ENCODE measurements at regions not wholly inside any gene's neighbourhood (a gene's known extent, or its start where the extent isn't known, plus 50 kb on each side); places are given as distances from the start of the nearest gene placed in this dataset.
A peak's percentile ranks its signal among the peaks of the same experiment; 100 is the strongest.
"Not testable (repeated sequence)": the region's sequence is repeated elsewhere in the genome, so short reads cannot be mapped to it uniquely, and the experiment has no call there.

DNA sequence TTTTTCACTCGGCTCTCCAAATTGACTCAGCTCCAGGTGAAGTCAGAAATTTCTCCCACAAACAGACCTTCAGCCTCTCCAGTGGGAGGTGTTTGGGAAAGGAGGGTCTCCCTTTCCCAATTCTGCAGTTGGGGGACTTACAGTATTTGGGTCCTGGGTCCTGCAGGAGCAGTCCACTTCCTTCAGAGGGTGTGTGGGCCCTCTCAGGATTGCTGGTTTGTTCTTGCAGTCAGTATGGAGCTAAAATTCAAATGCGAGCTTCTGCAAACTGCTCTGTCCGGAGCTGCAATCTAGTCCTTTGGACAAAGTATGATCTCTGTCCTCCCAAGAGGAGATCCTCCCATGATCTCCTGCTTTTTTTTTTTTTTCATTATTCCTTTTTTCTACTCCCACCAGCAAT lies 87.9 kb upstream of the MSTN start:
- DNase-seq: no peak

DNA sequence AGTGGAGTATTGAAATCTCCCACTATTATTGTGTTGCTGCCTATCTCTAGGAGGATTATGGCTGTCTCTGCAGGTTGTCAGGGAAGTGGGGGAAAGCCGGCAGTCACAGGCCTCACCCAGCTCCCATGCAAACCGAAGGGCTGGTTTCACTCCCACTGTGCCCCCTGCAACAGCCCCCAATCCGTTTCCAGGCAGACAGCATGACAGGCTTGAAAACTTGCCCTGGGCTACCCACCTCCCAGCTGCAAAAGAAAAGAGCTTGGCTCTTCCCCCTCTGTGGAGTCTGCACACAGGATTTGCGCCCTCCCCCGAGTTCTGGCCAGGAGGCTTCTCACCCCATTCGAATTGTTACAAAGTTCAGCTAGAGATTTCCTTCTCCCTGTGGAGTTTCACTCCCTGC lies 87.4 kb upstream of the MSTN start:
- DNase-seq: no peak

GRCh38 chr2:190149200-190149599 lies 86.7 kb upstream of the MSTN start:
- DNase-seq: no peak

- DNase-seq: not testable (repeated sequence)
Measured at GRCh38 chr2:190146109-190146508, 83.6 kb upstream of the MSTN start.

DNA sequence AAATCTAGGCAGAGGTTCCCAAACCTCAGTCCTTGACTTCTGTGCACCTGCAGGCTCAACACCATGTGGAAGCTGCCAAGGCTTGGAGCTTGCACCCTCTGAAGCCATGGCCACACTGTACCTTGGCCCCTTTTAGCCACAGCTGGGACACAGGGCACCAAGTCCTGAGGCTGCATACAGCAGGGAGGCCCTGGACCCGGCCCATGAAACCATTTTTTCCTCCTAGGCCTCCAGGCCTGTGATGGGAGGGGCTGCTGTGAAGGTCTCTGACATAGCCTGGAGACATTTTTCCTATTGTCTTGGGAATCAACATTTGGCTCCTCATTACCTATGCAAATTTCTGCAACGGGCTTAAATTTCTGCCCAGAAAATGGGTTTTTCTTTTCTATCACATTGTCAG lies 77.9 kb upstream of the MSTN start:
- DNase-seq: not testable (repeated sequence)

- no peak for DNase-seq
Measured at GRCh38 chr2:190139371-190139770, 76.8 kb upstream of the MSTN start.

DNA sequence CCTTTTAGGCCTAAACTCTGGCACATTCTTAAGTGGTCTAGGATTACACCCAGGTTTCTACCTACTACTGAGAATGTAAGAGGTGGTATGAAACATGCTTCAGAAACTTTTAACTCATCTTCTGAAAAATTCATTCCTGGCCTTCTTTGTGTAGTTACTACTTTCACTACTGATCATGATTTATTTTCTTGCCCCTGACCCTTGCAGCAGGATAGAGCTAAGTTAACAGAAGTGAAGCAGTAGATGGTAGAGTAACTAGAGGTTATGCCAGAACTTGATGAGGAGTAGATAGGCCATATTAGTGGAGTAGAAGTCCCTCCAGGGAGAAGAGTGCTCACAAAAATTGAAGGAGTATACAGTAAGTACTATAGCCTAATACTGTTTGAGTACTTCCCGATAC lies 75.5 kb upstream of the MSTN start:
- DNase-seq: no peak

DNA sequence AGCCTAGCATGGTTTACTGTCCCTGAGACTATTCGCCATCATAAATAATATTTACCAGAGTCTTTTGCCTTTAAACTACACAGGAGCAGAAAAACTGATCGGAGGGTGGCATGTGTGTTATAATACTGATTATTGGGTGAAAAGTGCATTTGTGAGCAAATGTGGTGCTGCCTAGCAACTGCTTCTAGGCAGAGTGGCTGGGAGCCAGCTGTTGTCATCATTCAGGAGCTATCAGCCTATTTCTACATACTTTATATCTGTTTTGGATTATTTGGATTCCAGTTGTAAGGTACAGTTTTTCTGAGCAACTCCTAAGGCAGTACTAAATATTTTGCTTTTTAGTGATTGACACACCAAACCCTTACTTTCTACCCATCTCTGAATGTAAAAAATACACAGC lies 75.0 kb upstream of the MSTN start:
- no peak for DNase-seq

DNA sequence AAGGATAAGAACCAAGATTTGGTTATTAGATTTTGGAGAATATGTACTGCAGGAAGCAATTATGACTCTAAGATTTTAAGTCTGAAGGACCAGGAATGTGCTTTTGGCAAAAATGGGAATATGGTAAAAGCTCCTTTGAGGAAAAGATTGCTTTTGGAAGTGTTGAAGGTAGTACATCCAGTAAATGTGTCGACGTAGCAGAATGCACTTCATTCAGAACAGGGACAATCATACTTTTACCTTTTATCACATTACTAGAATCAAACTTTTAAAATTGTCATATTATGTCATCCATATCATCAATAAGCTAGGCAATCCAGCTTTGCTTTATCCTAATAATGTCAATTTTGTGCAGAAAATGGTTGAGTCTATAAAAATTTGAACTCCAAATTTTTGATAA lies 74.3 kb upstream of the MSTN start:
- DNase-seq: no peak

GRCh38 chr2:190136259-190136658 lies 73.7 kb upstream of the MSTN start:
- no peak for DNase-seq

DNA sequence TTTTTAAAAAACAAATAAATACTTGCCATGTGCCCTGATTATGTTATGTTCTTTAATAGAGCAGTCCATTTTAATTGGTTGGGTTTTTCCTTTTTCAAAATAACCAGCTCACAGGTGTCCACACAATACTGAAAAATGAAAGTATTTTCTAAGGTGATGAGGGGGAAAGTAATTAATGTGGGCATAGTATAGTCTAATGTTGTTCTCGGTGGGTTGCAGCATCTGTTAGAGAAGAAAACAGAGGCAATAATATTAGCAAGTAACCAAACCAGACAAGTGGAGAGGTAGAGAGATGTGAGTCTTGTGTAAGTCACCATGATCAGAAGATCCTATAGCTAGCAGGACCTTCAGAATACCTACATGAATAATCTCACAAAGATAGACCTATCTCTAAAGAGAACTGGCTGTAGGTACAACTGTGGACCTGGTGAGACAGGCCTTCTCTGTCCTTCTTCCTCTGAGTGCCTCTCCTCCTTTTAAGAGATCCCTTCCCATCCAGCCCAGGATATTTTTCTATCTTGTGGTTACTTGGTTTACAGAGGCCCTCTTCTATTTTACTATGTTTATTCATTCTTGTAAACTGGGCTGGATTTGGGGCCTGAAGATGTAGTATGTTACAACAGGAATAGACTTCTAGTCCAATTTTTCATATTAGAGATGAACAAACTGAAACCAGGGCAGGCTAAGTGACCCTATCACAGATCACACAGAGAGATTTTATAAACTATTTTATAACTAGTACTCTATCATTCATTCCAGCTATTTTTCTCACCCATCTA lies 67.1 kb upstream of the MSTN start:
- DNase-seq: no peak

- no peak for DNase-seq
Measured at GRCh38 chr2:190127651-190128050, 65.1 kb upstream of the MSTN start.

GRCh38 chr2:190126798-190127197 lies 64.3 kb upstream of the MSTN start:
- DNase-seq: no peak

GRCh38 chr2:190123956-190124355 lies 61.4 kb upstream of the MSTN start:
- no peak for DNase-seq

DNA sequence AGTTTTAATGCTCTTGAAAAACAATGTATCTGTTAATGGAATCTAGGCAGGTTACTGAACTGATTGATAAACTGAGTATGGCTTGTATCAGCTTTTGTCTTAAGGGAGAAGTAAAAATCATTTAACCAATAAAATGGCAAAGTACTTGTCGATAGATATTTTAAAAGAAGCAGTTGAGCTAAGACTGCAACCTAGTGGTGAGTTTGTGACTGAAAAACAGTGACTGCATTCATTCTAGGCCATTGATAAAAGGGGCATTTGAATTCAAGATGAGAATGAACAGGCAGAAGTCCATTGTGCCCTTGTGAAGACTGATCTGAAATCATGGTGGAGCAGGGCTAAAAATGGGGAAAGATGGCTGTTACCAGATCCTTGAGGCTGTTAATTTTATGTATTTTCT lies 59.4 kb upstream of the MSTN start:
- no peak for DNase-seq

DNA sequence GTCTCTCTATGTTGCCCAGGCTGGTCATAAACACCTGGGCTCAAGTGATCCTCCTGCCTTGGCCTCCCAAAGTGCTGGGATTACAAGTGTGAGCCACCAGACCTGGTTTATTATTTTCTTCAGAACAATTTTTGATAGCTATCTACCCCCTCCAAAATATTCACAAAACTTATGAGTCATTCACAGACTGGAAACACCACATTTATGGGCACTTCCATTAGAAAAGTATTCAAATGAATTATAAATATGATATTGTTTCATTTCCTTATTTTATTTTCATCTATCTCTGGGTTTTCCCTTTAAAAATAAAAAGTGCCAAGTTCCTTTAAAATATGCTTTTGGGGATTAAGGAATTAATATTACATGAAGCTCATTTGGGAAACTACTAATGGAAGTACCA lies 58.8 kb upstream of the MSTN start:
- DNase-seq: no peak

DNA sequence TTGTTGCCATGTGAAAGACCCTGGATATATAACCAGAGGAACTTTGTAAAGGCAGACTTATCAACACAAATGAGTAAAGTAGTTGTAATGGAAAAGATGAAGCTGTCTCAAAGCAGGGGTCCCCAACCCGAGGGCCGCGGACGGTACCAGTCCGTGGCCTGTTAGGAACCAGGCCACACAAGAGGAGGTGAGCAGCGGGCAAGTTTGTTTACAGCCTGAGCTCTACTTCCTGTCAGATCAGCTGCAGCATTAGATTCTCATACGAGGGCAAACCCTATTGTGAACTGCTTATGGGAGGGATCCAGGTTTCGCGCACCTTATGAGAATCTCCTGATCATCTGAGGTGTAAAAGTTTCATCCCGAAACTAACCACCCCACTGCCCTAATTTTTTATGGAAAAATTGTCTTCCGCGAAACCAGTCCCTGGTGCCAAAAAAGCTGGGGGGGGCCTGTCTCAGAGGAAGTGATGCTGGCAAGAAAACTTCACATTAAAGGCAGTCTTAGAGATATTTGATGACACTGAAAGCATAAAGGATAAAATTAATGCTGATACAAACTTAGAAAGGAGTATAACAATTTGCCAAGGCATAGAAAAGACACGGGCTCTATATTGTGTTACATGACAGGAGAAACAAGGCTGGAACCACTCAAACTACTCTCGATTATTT lies 57.5 kb upstream of the MSTN start:
- DNase-seq: peak in 1 of 2 experiments; percentile 22

- peak; percentile 26 to 39 for DNase-seq
Measured at GRCh38 chr2:190119257-190119656, 56.7 kb upstream of the MSTN start.

DNA sequence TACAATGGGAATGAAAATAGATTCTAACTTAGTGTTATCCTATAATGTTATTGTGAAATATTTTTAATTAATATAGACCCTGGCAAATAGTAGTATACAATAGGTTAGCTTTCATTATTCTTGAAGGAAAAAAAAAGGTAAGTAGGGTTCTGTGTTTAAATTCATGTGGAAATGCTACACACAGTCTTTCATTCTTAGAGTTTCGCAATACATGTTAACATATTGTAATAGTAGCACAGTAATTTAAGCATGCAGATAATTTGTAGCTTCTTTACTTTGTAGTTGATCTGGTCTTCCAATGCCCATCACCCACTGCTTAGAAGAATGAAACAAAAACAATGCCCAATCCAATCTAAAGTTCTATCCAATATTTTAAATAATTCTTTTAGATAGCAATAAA lies 54.8 kb upstream of the MSTN start:
- no peak for DNase-seq

GRCh38 chr2:190113000-190113399 lies 50.5 kb upstream of the MSTN start:
- DNase-seq: no peak

All from activated T-cell treated with anti-CD3 and anti-CD28 coated beads, Interleukin-2, amount 50 U/mL, for 48 hours (primary cell).